IMR-90 (cell line): ENCODE measurements at regions not wholly inside any gene's neighbourhood (a gene's known extent, or its start where the extent isn't known, plus 50 kb on each side); places are given as distances from the start of the nearest gene placed in this dataset.

ENCODE experiments used
- ATAC-seq: fragments of 200-7000 bp; cut with Tn5 transposase; 2 replicates; pipeline ENCODE4 v1.9.1; 2020; ENCODE audit warnings: low read depth, mild to moderate bottlenecking, moderate library complexity
- BruUV-seq: library from RNA; stranded (reverse); fragments of 400-500 nt; replicated peaks from 2 replicates; lab custom pipeline; 2021; lab: Mats Ljungman, UMichigan
- CTCF ChIA-PET: fragments of 300-600 bp; formaldehyde crosslinking; extraction: SDS; loops from one replicate; lab custom pipeline; 2021; ENCODE audit warnings: antibody characterized with exemption; lab: Yijun Ruan, JAX
- POLR2A ChIA-PET: fragments of 300-600 bp; sonication (Branson Sonifier 250); formaldehyde crosslinking; loops from one replicate; lab custom pipeline; 2022; ENCODE audit warnings: antibody characterized with exemption; ENCODE audit not compliant: unreplicated experiment; lab: Charles Lee
- DNase-seq: peaks from one replicate; pipeline ENCODE4 v3.0.0; 2013
- H2AFZ ChIP-seq: replicated peaks from 2 replicates; pipeline ENCODE3; 2013; ENCODE audit warnings: low read length, mild to moderate bottlenecking; ENCODE audit not compliant: poor library complexity
- H2AK5ac ChIP-seq: 2 replicates; pipeline ENCODE4 v1.6.1; 2013; ENCODE audit warnings: low read depth, low read length, inconsistent platforms
- H2AK9ac ChIP-seq: replicated peaks from 2 replicates; pipeline ENCODE3; 2013; ENCODE audit warnings: mild to moderate bottlenecking, low read depth, low read length, moderate library complexity; ENCODE audit not compliant: poor library complexity
- H2BK120ac ChIP-seq: 2 replicates; pipeline ENCODE4 v1.6.1; 2013; ENCODE audit warnings: low read depth, low read length, inconsistent platforms
- H2BK15ac ChIP-seq: 3 replicates; pipeline ENCODE4 v1.6.1; 2013; ENCODE audit warnings: low read depth, low read length, inconsistent platforms
- H2BK20ac ChIP-seq: 2 replicates; pipeline ENCODE4 v1.6.1; 2013; ENCODE audit warnings: low read depth, mild to moderate bottlenecking, inconsistent platforms, low read length, moderate library complexity
- H2BK5ac ChIP-seq: 2 replicates; pipeline ENCODE4 v1.6.1; 2013; ENCODE audit warnings: mild to moderate bottlenecking, low read depth, low read length, inconsistent platforms; ENCODE audit not compliant: poor library complexity, severe bottlenecking
- H3K14ac ChIP-seq: replicated peaks from 2 replicates; pipeline ENCODE4 v1.6.1; 2013; ENCODE audit warnings: low read depth, low read length, inconsistent platforms
- H3K18ac ChIP-seq: 2 replicates; pipeline ENCODE4 v1.6.1; 2013; ENCODE audit warnings: low read depth, low read length, control low read depth
- H3K23ac ChIP-seq: 2 replicates; pipeline ENCODE4 v1.6.1; 2013; ENCODE audit warnings: low read depth, low read length, inconsistent platforms
- H3K27ac ChIP-seq: 2 replicates; pipeline ENCODE4 v1.5.1; 2013; ENCODE audit warnings: mild to moderate bottlenecking, control low read depth, low read length; ENCODE audit not compliant: insufficient read depth
- H3K27me3 ChIP-seq: 2 replicates; pipeline ENCODE4 v1.6.1; 2013; ENCODE audit warnings: low read length; ENCODE audit not compliant: control insufficient read depth, insufficient read depth
- H3K36me3 ChIP-seq: 2 replicates; pipeline ENCODE4 v1.6.1; 2013; ENCODE audit warnings: low read length, mixed read lengths; ENCODE audit not compliant: control insufficient read depth, insufficient read depth
- H3K4ac ChIP-seq: 2 replicates; pipeline ENCODE4 v1.6.1; 2013; ENCODE audit warnings: low read depth, low read length, inconsistent platforms
- H3K4me1 ChIP-seq: 2 replicates; pipeline ENCODE4 v1.6.1; 2013; ENCODE audit warnings: low read length, mixed read lengths; ENCODE audit not compliant: control insufficient read depth, insufficient read depth
- H3K4me2 ChIP-seq: 2 replicates; pipeline ENCODE4 v1.6.1; 2013; ENCODE audit warnings: low read depth, mild to moderate bottlenecking, control low read depth, low read length, moderate library complexity
- H3K4me3 ChIP-seq: 2 replicates; pipeline ENCODE4 v1.5.1; 2013; ENCODE audit warnings: low read depth, mild to moderate bottlenecking, control low read depth, low read length, moderate library complexity; ENCODE audit not compliant: insufficient read depth
- H3K56ac ChIP-seq: 2 replicates; pipeline ENCODE4 v1.6.1; 2013; ENCODE audit warnings: low read length, inconsistent platforms; ENCODE audit not compliant: insufficient read depth; ENCODE audit errors: extremely low read depth
- H3K79me1 ChIP-seq, 2 experiments: 2 replicates each; pipeline ENCODE4 v1.6.1; 2013; ENCODE audit warnings: low read length in 2 of 2, inconsistent platforms in 1 of 2, low read depth in 1 of 2
- H3K9ac ChIP-seq: 2 replicates; pipeline ENCODE4 v1.6.1; 2013; ENCODE audit warnings: low read depth, low read length, control low read depth
- H3K9me1 ChIP-seq: 2 replicates; pipeline ENCODE4 v1.6.1; 2013; ENCODE audit warnings: low read length, inconsistent platforms; ENCODE audit not compliant: insufficient read depth
- H3K9me3 ChIP-seq: 2 replicates; pipeline ENCODE4 v1.6.1; 2013; ENCODE audit warnings: low read length; ENCODE audit not compliant: control insufficient read depth, insufficient read depth
- H4K20me1 ChIP-seq: 2 replicates; pipeline ENCODE4 v1.6.1; 2013; ENCODE audit warnings: low read length, inconsistent platforms; ENCODE audit not compliant: insufficient read depth
- H4K5ac ChIP-seq: 2 replicates; pipeline ENCODE4 v1.6.1; 2013; ENCODE audit warnings: mild to moderate bottlenecking, low read depth, low read length, control low read depth
- H4K8ac ChIP-seq, 2 experiments: 2 replicates each; pipeline ENCODE4 v1.6.1; 2013; ENCODE audit warnings: low read depth in 2 of 2, low read length in 2 of 2, control low read depth in 1 of 2, inconsistent platforms in 1 of 2
- H4K91ac ChIP-seq: 2 replicates; pipeline ENCODE4 v1.6.1; 2013; ENCODE audit warnings: low read depth, low read length, inconsistent platforms; ENCODE audit not compliant: insufficient read depth
- CEBPB ChIP-seq: IDR thresholded peaks from 2 replicates; pipeline ENCODE4 v1.6.1; 2012; ENCODE audit warnings: low read depth, low read length, improper control_type of control experiment
- CTCF ChIP-seq: conservative IDR thresholded peaks from 2 replicates; pipeline ENCODE4 v1.5.1; 2012; ENCODE audit warnings: mild to moderate bottlenecking, low read depth, low read length, improper control_type of control experiment
- MAFK ChIP-seq: IDR thresholded peaks from 2 replicates; pipeline ENCODE4 v1.6.1; 2012; ENCODE audit warnings: low read depth, low read length, improper control_type of control experiment
- MXI1 ChIP-seq: IDR thresholded peaks from 2 replicates; pipeline ENCODE4 v1.6.1; 2012; ENCODE audit warnings: low read depth, mild to moderate bottlenecking, low read length, moderate library complexity, borderline replicate concordance
- NFE2L2 ChIP-seq: fragments of 150-350 bp; IDR thresholded peaks from 2 replicates; pipeline ENCODE4 v1.6.1; 2016; ENCODE audit warnings: low read depth, mild to moderate bottlenecking, low read length
- POLR2A ChIP-seq: IDR thresholded peaks from 2 replicates; pipeline ENCODE4 v1.6.1; 2012; ENCODE audit warnings: mild to moderate bottlenecking, low read depth, low read length
- RCOR1 ChIP-seq: IDR thresholded peaks from 2 replicates; pipeline ENCODE4 v1.6.1; 2012; ENCODE audit warnings: mild to moderate bottlenecking, low read length, improper control_type of control experiment; ENCODE audit not compliant: insufficient replicate concordance
- RFX5 ChIP-seq: IDR thresholded peaks from 2 replicates; pipeline ENCODE4 v1.8.0; 2012; ENCODE audit warnings: low read depth, mild to moderate bottlenecking, low read length, moderate library complexity
- SMC3 ChIP-seq: fragments of 150-350 bp; IDR thresholded peaks from 2 replicates; pipeline ENCODE4 v1.6.1; 2016; ENCODE audit warnings: low read depth, mild to moderate bottlenecking, antibody characterized with exemption, low read length, moderate library complexity
- USF2 ChIP-seq: fragments of 150-350 bp; IDR thresholded peaks from 2 replicates; pipeline ENCODE4 v1.6.1; 2017; ENCODE audit warnings: mild to moderate bottlenecking, antibody characterized with exemption, low read length, low read depth
- WGBS, 2 experiments: methylation state at CpG; one replicate each; pipeline versions ENCODE4 v1.1.5 to v1.1.7; 2013; ENCODE audit warnings: missing lambda C conversion rate in 2 of 2; ENCODE audit not compliant: insufficient read length in 1 of 2; ENCODE audit errors: extremely low coverage in 2 of 2; 5-methylcytosine and 5-hydroxymethylcytosine counted together
- dilution Hi-C: fragments of 300-500 bp; cut with HindIII; formaldehyde crosslinking; loops from one replicate; pipeline ENCODE4 v1.14.3; 2018; ENCODE audit warnings: low sequenced_read_pairs; ENCODE audit not compliant: unreplicated experiment
- in situ Hi-C: fragments of 300-500 bp; cut with MboI; formaldehyde crosslinking; loops from 3 replicates; pipeline ENCODE4 v1.14.3; 2019; ENCODE audit warnings: low sequenced_read_pairs, inconsistent platforms, mixed read lengths
- intact Hi-C: fragments of 100-400 bp; cut with micrococcal nuclease; formaldehyde crosslinking; loops from 2 replicates; pipeline ENCODE4 v1.10.0; 2022

- H2BK5ac ChIP-seq: no peak overlapping the region
- H4K91ac ChIP-seq: no peak overlapping the region
- H3K4me2 ChIP-seq: no peak overlapping the region
- H3K56ac ChIP-seq: no peak overlapping the region
- intact Hi-C loops: loop anchor here (10.0 kb wide), 1 partner anchor 887 kb away; no protein-coding TSS in a partner anchor
- no peaks in the 10 kb centered on the region for H4K20me1 ChIP-seq
- H3K27me3 ChIP-seq: peaks cover 6% of the 10 kb centered on the region; the same call in 1 of the 2 replicates
- H3K4me1 ChIP-seq: no peaks in the 10 kb centered on the region
- H3K9me3 ChIP-seq: no peaks in the 10 kb centered on the region
- H2BK15ac ChIP-seq: no peak overlapping the region
- H3K9me1 ChIP-seq: no peaks in the 10 kb centered on the region
- no TSS peak for BruUV-seq
- H3K4me3 ChIP-seq: no peak overlapping the region
- H3K79me1 ChIP-seq: no peaks in the 10 kb centered on the region
- dilution Hi-C loops: no loop called here
- ATAC-seq: no peak
- ChIA-PET POLR2A (no interaction called here), CTCF (no interaction called here)
- no peak overlapping the region for H3K18ac ChIP-seq
- no peak overlapping the region for H2BK120ac ChIP-seq
- no peak overlapping the region for H2BK20ac ChIP-seq
- no peak overlapping the region for H3K4ac ChIP-seq
- no peak overlapping the region for H2AK9ac ChIP-seq
- no peak overlapping the region for H2AFZ ChIP-seq
- H3K36me3 ChIP-seq: no peaks in the 10 kb centered on the region
- no peak for DNase-seq
- in situ Hi-C loops: no loop called here
- no peak overlapping the region for H3K9ac ChIP-seq
- H3K27ac ChIP-seq: no peak overlapping the region
- no peak overlapping the region for H4K5ac ChIP-seq
- no peak overlapping the region for H4K8ac ChIP-seq
- no CpG with 5 or more reads among the region's 5 CpGs for WGBS, 2 experiments
- TF ChIP-seq MXI1 (no peak), CTCF (no peak), POLR2A (no peak), RCOR1 (no peak), SMC3 (no peak), NFE2L2 (no peak), RFX5 (no peak), USF2 (no peak), MAFK (no peak), CEBPB (no peak)
- H3K14ac ChIP-seq: no peak overlapping the region
- H3K23ac ChIP-seq: no peak overlapping the region
- no peak overlapping the region for H2AK5ac ChIP-seq
Measured at GRCh38 chr2:15737314-15738224, 145.9 kb downstream of the DDX1 start.
